ENCODE measurements at regions not wholly inside any gene's neighbourhood (a gene's known extent, or its start where the extent isn't known, plus 50 kb on each side); places are given as distances from the start of the nearest gene placed in this dataset.

DNA sequence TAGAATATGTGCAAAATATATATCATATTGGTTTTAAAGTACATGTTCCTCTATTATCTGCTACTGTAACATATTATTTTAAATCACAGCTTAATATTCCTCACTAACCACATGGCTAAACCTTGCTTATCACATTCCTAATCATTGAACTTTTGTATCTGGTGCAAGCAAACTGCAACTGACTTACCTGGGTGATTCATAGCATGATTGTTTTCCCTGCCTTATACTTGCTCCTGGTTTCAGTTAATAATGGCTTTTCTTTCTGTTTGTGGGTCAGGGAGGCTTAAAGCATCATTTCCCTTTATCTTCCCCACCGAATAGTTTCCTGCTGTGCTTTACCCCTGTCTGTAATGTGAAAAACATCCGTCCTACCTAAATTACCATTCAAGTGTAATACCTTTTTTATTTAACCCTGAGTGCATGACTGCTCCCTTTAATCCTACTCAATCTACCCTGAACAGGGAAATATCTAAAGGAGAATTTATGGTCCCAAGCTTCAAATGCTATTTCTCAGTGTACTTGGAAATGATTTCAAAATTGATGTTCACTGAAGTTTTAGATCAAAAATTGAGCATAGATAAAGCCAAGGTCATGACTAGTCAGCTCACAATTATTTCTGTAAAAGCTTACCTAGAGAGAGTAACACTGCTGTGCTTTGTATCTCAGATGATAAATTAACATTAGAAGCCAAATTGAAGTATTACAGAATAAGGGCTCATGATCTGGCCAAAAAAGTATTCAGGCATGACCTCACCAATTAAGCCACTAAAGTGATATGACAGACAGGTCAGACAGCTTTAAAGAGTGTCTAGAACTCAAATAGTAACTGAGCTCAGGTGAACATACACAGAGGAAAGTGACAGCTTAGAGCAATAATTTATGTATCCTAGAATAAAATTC lies 507.1 kb downstream of the BRINP3 start:
- TF ChIP-seq, protein P1, sequence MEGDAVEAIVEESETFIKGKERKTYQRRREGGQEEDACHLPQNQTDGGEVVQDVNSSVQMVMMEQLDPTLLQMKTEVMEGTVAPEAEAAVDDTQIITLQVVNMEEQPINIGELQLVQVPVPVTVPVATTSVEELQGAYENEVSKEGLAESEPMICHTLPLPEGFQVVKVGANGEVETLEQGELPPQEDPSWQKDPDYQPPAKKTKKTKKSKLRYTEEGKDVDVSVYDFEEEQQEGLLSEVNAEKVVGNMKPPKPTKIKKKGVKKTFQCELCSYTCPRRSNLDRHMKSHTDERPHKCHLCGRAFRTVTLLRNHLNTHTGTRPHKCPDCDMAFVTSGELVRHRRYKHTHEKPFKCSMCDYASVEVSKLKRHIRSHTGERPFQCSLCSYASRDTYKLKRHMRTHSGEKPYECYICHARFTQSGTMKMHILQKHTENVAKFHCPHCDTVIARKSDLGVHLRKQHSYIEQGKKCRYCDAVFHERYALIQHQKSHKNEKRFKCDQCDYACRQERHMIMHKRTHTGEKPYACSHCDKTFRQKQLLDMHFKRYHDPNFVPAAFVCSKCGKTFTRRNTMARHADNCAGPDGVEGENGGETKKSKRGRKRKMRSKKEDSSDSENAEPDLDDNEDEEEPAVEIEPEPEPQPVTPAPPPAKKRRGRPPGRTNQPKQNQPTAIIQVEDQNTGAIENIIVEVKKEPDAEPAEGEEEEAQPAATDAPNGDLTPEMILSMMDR (IDR thresholded peaks at IDR 0.05): no peak
- TF ChIP-seq POLR2A (IDR thresholded peaks at IDR 0.05): no peak

Measured in body of pancreas (tissue), 4 donors.